Upper lobe of left lung (tissue), 4 donors: ENCODE measurements at regions not wholly inside any gene's neighbourhood (a gene's known extent, or its start where the extent isn't known, plus 50 kb on each side); places are given as distances from the start of the nearest gene placed in this dataset.
"Not testable (repeated sequence)": the region's sequence is repeated elsewhere in the genome, so short reads cannot be mapped to it uniquely, and the experiment has no call there.

Experiments used
- POLR2A ChIP-seq, 4 donors: fragments of 450-650 bp; IDR thresholded peaks; one replicate each; pipeline ENCODE4 v1.5.1; 2016 to 2017; ENCODE audit warnings: antibody characterized with exemption in 4 of 4, mild to moderate bottlenecking in 2 of 4
- TF ChIP-seq, protein P1 (sequence below), 6 experiments: fragments of 450-650 bp in 4 of 6; fragments of 200-600 bp in 2 of 6; sonication (generic) in 2 of 6; IDR thresholded peaks; one replicate each; pipeline ENCODE4 v1.5.1; 2016 to 2019; ENCODE audit warnings: antibody characterized with exemption in 6 of 6

DNA sequence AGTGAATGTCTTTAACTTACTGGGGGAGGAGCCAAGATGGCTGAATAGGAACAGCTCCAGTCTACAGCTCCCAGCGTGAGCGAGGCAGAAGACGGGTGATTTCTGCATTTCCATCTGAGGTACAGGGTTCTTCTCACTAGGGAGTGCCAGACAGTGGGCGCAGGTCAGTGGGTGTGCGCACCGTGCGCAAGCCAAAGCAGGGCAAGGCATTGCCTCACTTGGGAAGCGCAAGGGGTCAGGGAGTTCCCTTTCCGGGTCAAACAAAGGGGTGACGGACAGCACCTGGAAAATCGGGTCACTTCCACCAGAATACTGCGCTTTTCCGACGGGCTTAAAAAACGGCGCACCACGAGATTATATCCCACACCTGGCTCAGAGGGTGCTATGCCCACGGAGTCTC, 187.3 kb downstream of the CHIC2 start:
- not testable (repeated sequence) for TF ChIP-seq POLR2A (IDR thresholded peaks at IDR 0.05)
- TF ChIP-seq, protein P1, sequence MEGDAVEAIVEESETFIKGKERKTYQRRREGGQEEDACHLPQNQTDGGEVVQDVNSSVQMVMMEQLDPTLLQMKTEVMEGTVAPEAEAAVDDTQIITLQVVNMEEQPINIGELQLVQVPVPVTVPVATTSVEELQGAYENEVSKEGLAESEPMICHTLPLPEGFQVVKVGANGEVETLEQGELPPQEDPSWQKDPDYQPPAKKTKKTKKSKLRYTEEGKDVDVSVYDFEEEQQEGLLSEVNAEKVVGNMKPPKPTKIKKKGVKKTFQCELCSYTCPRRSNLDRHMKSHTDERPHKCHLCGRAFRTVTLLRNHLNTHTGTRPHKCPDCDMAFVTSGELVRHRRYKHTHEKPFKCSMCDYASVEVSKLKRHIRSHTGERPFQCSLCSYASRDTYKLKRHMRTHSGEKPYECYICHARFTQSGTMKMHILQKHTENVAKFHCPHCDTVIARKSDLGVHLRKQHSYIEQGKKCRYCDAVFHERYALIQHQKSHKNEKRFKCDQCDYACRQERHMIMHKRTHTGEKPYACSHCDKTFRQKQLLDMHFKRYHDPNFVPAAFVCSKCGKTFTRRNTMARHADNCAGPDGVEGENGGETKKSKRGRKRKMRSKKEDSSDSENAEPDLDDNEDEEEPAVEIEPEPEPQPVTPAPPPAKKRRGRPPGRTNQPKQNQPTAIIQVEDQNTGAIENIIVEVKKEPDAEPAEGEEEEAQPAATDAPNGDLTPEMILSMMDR (IDR thresholded peaks at IDR 0.05), result not testable (repeated sequence)
